ENCODE measurements at regions not wholly inside any gene's neighbourhood (a gene's known extent, or its start where the extent isn't known, plus 50 kb on each side); places are given as distances from the start of the nearest gene placed in this dataset.
"Not testable (repeated sequence)": the region's sequence is repeated elsewhere in the genome, so short reads cannot be mapped to it uniquely, and the experiment has no call there.

GRCh38 chr12:84154439-84154990, 758.1 kb downstream of the SLC6A15 start:
- not testable (repeated sequence) for H3K4me3 ChIP-seq (ENCODE audit: low read depth, low read length); H3K9ac ChIP-seq (ENCODE audit: low read length); H3K27me3 ChIP-seq (ENCODE audit: control insufficient read depth, insufficient read depth, low read length)

GRCh38 chr12:84150201-84150600, 762.4 kb downstream of the SLC6A15 start:
- H3K4me1 ChIP-seq (ENCODE audit: control insufficient read depth, insufficient read depth, low read length), result no peaks in the 10 kb centered on the region
- no peaks in the 10 kb centered on the region for H3K36me3 ChIP-seq (ENCODE audit: control insufficient read depth, insufficient read depth, low read length)
- H3K27me3 ChIP-seq (ENCODE audit: control insufficient read depth, insufficient read depth, low read length), result no peaks in the 10 kb centered on the region
- no peak overlapping the region for H3K9ac ChIP-seq (ENCODE audit: low read length)
- H3K27ac ChIP-seq (ENCODE audit: low read depth, low read length), result no peak overlapping the region
- peaks cover 23% of the 10 kb centered on the region for H3K9me3 ChIP-seq (ENCODE audit: control insufficient read depth, insufficient read depth, low read depth, low read length)
- no peak overlapping the region for H3K4me3 ChIP-seq (ENCODE audit: low read depth, low read length)

More at GRCh38 chr12:84154439-84154990, 758.1 kb downstream of the SLC6A15 start:
- H3K36me3 ChIP-seq (ENCODE audit: control insufficient read depth, insufficient read depth, low read length); H3K4me1 ChIP-seq (ENCODE audit: control insufficient read depth, insufficient read depth, low read length); H3K27ac ChIP-seq (ENCODE audit: low read depth, low read length); H3K9me3 ChIP-seq (ENCODE audit: control insufficient read depth, insufficient read depth, low read depth, low read length): not testable (repeated sequence)

GRCh38 chr12:84148335-84148734, 764.3 kb downstream of the SLC6A15 start:
- no peak overlapping the region for H3K27ac ChIP-seq (ENCODE audit: low read depth, low read length)
- no peaks in the 10 kb centered on the region for H3K27me3 ChIP-seq (ENCODE audit: control insufficient read depth, insufficient read depth, low read length)
- H3K4me1 ChIP-seq (ENCODE audit: control insufficient read depth, insufficient read depth, low read length), result no peaks in the 10 kb centered on the region
- H3K9ac ChIP-seq (ENCODE audit: low read length), result no peak overlapping the region
- peaks cover 21% of the 10 kb centered on the region for H3K9me3 ChIP-seq (ENCODE audit: control insufficient read depth, insufficient read depth, low read depth, low read length)
- H3K36me3 ChIP-seq (ENCODE audit: control insufficient read depth, insufficient read depth, low read length), result no peaks in the 10 kb centered on the region
- no peak overlapping the region for H3K4me3 ChIP-seq (ENCODE audit: low read depth, low read length)

- no peak overlapping the region for H3K9ac ChIP-seq (ENCODE audit: low read length)
- no peak overlapping the region for H3K4me3 ChIP-seq (ENCODE audit: low read depth, low read length)
- H3K36me3 ChIP-seq (ENCODE audit: control insufficient read depth, insufficient read depth, low read length), result no peaks in the 10 kb centered on the region
- H3K27me3 ChIP-seq (ENCODE audit: control insufficient read depth, insufficient read depth, low read length), result no peaks in the 10 kb centered on the region
- no peaks in the 10 kb centered on the region for H3K9me3 ChIP-seq (ENCODE audit: control insufficient read depth, insufficient read depth, low read depth, low read length)
- no peak overlapping the region for H3K27ac ChIP-seq (ENCODE audit: low read depth, low read length)
- no peaks in the 10 kb centered on the region for H3K4me1 ChIP-seq (ENCODE audit: control insufficient read depth, insufficient read depth, low read length)
Observed at GRCh38 chr12:84136862-84137367, 775.7 kb downstream of the SLC6A15 start.

GRCh38 chr12:84135586-84136279, 776.9 kb downstream of the SLC6A15 start:
- no peak overlapping the region for H3K4me3 ChIP-seq (ENCODE audit: low read depth, low read length)
- no peak overlapping the region for H3K9ac ChIP-seq (ENCODE audit: low read length)
- H3K9me3 ChIP-seq (ENCODE audit: control insufficient read depth, insufficient read depth, low read depth, low read length), result no peaks in the 10 kb centered on the region
- no peaks in the 10 kb centered on the region for H3K27me3 ChIP-seq (ENCODE audit: control insufficient read depth, insufficient read depth, low read length)
- H3K4me1 ChIP-seq (ENCODE audit: control insufficient read depth, insufficient read depth, low read length), result no peaks in the 10 kb centered on the region
- no peaks in the 10 kb centered on the region for H3K36me3 ChIP-seq (ENCODE audit: control insufficient read depth, insufficient read depth, low read length)
- no peak overlapping the region for H3K27ac ChIP-seq (ENCODE audit: low read depth, low read length)

DNA sequence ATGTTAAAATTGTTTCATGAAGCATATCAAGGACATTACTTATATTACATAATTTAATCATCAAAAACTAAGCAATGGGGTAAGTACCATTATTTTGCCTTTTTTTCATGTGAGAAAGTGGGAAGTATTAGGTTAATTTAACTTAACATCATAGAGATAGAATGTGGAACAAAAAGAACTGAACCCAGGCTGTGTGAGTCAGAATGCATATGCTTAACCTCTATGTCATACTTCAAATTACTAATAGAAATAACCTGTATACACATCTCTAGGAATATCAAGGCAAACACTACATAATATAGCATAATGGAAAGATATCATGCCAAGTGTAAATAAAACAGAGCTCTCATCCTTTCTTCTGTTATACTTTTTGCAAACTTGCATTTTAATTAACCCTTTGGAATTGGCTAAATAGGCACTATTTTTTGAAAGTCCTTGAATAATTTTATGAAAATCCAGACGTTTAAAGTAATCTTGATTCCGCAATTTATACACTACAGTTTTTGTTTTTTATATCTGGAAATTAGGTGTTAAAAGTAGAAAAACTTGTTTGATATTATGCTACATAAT, 777.7 kb downstream of the SLC6A15 start:
- no peaks in the 10 kb centered on the region for H3K4me1 ChIP-seq (ENCODE audit: control insufficient read depth, insufficient read depth, low read length)
- no peaks in the 10 kb centered on the region for H3K9me3 ChIP-seq (ENCODE audit: control insufficient read depth, insufficient read depth, low read depth, low read length)
- no peaks in the 10 kb centered on the region for H3K36me3 ChIP-seq (ENCODE audit: control insufficient read depth, insufficient read depth, low read length)
- H3K27me3 ChIP-seq (ENCODE audit: control insufficient read depth, insufficient read depth, low read length), result no peaks in the 10 kb centered on the region
- no peak overlapping the region for H3K4me3 ChIP-seq (ENCODE audit: low read depth, low read length)
- H3K9ac ChIP-seq (ENCODE audit: low read length), result no peak overlapping the region
- H3K27ac ChIP-seq (ENCODE audit: low read depth, low read length), result no peak overlapping the region

DNA sequence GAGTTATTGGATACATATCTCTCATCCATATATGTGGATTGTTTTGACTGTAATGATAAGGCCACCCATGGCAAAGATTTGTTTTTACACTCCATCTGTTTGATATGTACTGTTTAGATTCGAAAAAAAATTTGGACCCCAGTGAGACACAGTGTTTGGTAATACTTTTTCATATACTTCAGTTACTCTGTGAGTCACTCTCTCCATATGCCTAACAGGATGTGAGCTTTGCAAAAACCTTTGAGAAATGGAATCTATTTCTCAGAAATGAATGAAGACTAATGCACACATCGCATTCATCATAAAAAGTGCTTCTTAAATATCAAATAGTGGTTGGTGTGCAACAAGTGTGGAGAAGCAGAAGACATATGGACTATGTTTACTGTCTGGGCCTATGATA, 781.5 kb downstream of the SLC6A15 start:
- H3K4me3 ChIP-seq (ENCODE audit: low read depth, low read length), result no peak overlapping the region
- H3K9ac ChIP-seq (ENCODE audit: low read length), result no peak overlapping the region
- H3K9me3 ChIP-seq (ENCODE audit: control insufficient read depth, insufficient read depth, low read depth, low read length), result no peaks in the 10 kb centered on the region
- no peaks in the 10 kb centered on the region for H3K36me3 ChIP-seq (ENCODE audit: control insufficient read depth, insufficient read depth, low read length)
- H3K27ac ChIP-seq (ENCODE audit: low read depth, low read length), result no peak overlapping the region
- no peaks in the 10 kb centered on the region for H3K4me1 ChIP-seq (ENCODE audit: control insufficient read depth, insufficient read depth, low read length)
- no peaks in the 10 kb centered on the region for H3K27me3 ChIP-seq (ENCODE audit: control insufficient read depth, insufficient read depth, low read length)

DNA sequence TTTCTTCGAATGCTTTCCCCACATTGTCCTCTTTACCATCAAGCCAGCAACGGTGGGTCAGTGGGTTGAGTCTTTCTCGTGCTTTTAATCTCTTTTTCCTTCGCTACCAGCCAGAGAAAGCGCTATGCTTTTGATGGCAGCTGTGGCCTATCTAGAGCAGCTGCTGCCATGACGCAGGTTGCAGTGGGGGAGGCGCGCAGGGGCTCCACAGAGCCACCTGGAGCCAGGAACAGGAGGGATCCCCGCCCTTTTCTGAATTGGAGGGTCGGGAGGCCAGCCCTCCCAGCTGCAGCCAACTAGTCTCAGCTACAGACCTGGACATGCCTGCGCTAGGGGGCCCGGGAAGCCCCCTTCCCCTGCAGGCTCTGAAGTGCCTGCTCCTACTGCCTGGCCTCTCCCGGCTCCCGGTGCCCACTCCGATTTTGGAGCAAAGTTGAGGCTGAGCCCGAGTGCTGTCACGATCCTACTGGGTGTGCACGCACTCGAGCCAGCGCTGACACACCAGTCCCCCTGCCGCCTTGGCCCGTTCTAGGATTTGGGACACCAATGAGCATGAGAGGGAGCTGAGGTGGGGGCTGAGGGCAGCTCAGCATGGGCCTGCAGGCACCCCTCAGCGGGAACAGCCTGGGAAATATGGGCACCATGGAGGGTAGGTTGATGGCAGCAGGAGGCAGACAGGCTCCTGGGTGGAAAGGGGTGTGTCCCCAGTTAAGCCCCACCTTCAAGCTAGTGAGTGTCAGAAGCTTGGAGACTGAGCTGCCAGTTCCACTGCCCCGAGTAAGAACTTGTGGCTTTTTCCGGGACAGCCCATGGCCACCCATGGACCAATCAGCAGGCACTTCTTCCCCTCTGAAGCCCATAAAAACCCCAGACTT, 784.2 kb downstream of the SLC6A15 start:
- Histone ChIP-seq H3K9me3 (ENCODE audit: control insufficient read depth, insufficient read depth, low read depth, low read length) (no peaks in the 10 kb centered on the region), H3K27ac (ENCODE audit: low read depth, low read length) (no peak overlapping the region), H3K36me3 (ENCODE audit: control insufficient read depth, insufficient read depth, low read length) (no peaks in the 10 kb centered on the region), H3K9ac (ENCODE audit: low read length) (no peak overlapping the region), H3K4me3 (ENCODE audit: low read depth, low read length) (no peak overlapping the region; the same call in 1 of the 2 replicates), H3K27me3 (ENCODE audit: control insufficient read depth, insufficient read depth, low read length) (no peaks in the 10 kb centered on the region), H3K4me1 (ENCODE audit: control insufficient read depth, insufficient read depth, low read length) (no peaks in the 10 kb centered on the region)

GRCh38 chr12:84124211-84124610, 788.4 kb downstream of the SLC6A15 start:
- H3K9me3 ChIP-seq (ENCODE audit: control insufficient read depth, insufficient read depth, low read depth, low read length), result no peaks in the 10 kb centered on the region
- H3K4me1 ChIP-seq (ENCODE audit: control insufficient read depth, insufficient read depth, low read length), result no peaks in the 10 kb centered on the region
- no peaks in the 10 kb centered on the region for H3K36me3 ChIP-seq (ENCODE audit: control insufficient read depth, insufficient read depth, low read length)
- H3K4me3 ChIP-seq (ENCODE audit: low read depth, low read length), result no peak overlapping the region
- no peaks in the 10 kb centered on the region for H3K27me3 ChIP-seq (ENCODE audit: control insufficient read depth, insufficient read depth, low read length)
- no peak overlapping the region for H3K27ac ChIP-seq (ENCODE audit: low read depth, low read length)
- H3K9ac ChIP-seq (ENCODE audit: low read length), result no peak overlapping the region

GRCh38 chr12:84117190-84117589, 795.4 kb downstream of the SLC6A15 start:
- H3K27ac ChIP-seq (ENCODE audit: low read depth, low read length), result no peak overlapping the region
- H3K4me1 ChIP-seq (ENCODE audit: control insufficient read depth, insufficient read depth, low read length), result no peaks in the 10 kb centered on the region
- no peaks in the 10 kb centered on the region for H3K36me3 ChIP-seq (ENCODE audit: control insufficient read depth, insufficient read depth, low read length)
- H3K9me3 ChIP-seq (ENCODE audit: control insufficient read depth, insufficient read depth, low read depth, low read length), result no peaks in the 10 kb centered on the region
- no peak overlapping the region for H3K4me3 ChIP-seq (ENCODE audit: low read depth, low read length)
- no peaks in the 10 kb centered on the region for H3K27me3 ChIP-seq (ENCODE audit: control insufficient read depth, insufficient read depth, low read length)
- H3K9ac ChIP-seq (ENCODE audit: low read length), result no peak overlapping the region
